Naive thymus-derived CD4-positive, alpha-beta T cell (primary cell): ENCODE measurements at regions not wholly inside any gene's neighbourhood (a gene's known extent, or its start where the extent isn't known, plus 50 kb on each side); places are given as distances from the start of the nearest gene placed in this dataset.

Source experiments
- ATAC-seq: fragments of 150-1000 bp; cut with Tn5 transposase; 2 replicates; pipeline ENCODE4 v1.10.0; 2021; ENCODE audit warnings: mild to moderate bottlenecking, moderate library complexity
- CTCF ChIA-PET: fragments of 350-600 bp; sonication (Branson Sonifier 250); formaldehyde crosslinking; loops from one replicate; lab custom pipeline; 2021; ENCODE audit warnings: antibody characterized with exemption; lab: Charles Lee
- POLR2A ChIA-PET: fragments of 350-600 bp; sonication (Branson Sonifier 250); formaldehyde crosslinking; loops from one replicate; lab custom pipeline; 2021; ENCODE audit warnings: antibody characterized with exemption, inconsistent platforms; lab: Charles Lee
- DNase-seq, 9 donors: peaks; one replicate each; pipeline versions ENCODE4 v3.0.0 to v3.0.0-alpha.2; 2020 to 2022; ENCODE audit warnings: mixed read lengths in 1 of 9
- H3K27ac ChIP-seq: one replicate; pipeline ENCODE4 v1.7.0; 2013; ENCODE audit warnings: mild to moderate bottlenecking, low read depth, low read length, moderate library complexity
- H3K27me3 ChIP-seq, 2 donors: one replicate each; pipeline ENCODE4 v1.7.0; 2013; ENCODE audit warnings: low read length in 2 of 2, mild to moderate bottlenecking in 2 of 2, moderate library complexity in 2 of 2; ENCODE audit not compliant: control insufficient read depth in 2 of 2, insufficient read depth in 2 of 2
- H3K36me3 ChIP-seq, 3 experiments: 1 replicate in 2 of 3; 2 replicates in 1 of 3; pipeline ENCODE4 v1.7.0; 2013; ENCODE audit warnings: low read length in 3 of 3, mild to moderate bottlenecking in 3 of 3, moderate library complexity in 1 of 3; ENCODE audit not compliant: insufficient read depth in 3 of 3, control insufficient read depth in 2 of 3
- H3K4me1 ChIP-seq, 2 donors: one replicate each; pipeline ENCODE4 v1.7.0; 2013; ENCODE audit warnings: low read length in 2 of 2, mild to moderate bottlenecking in 2 of 2, moderate library complexity in 1 of 2; ENCODE audit not compliant: control insufficient read depth in 2 of 2, insufficient read depth in 2 of 2
- H3K4me3 ChIP-seq: 2 replicates; pipeline ENCODE4 v1.7.0; 2013; ENCODE audit warnings: mild to moderate bottlenecking, low read length
- H3K9me3 ChIP-seq, 3 experiments: 1 replicate in 2 of 3; 2 replicates in 1 of 3; pipeline ENCODE4 v1.7.0; 2013; ENCODE audit warnings: low read length in 3 of 3; ENCODE audit not compliant: control insufficient read depth in 2 of 3
- H3K27ac Mint-ChIP-seq, 9 donors: one replicate each; pipeline ENCODE4 v1.8.0; 2020 to 2022; ENCODE audit warnings: mixed read lengths in 9 of 9, mild to moderate bottlenecking in 8 of 9, moderate library complexity in 5 of 9, inconsistent platforms in 2 of 9
- H3K27me3 Mint-ChIP-seq, 5 donors: one replicate each; pipeline ENCODE4 v1.8.0; 2021 to 2022; ENCODE audit warnings: mixed read lengths in 5 of 5, mild to moderate bottlenecking in 1 of 5
- H3K36me3 Mint-ChIP-seq, 5 donors: one replicate each; pipeline ENCODE4 v1.8.0; 2020 to 2022; ENCODE audit warnings: mixed read lengths in 5 of 5, mild to moderate bottlenecking in 3 of 5, inconsistent platforms in 1 of 5
- H3K4me1 Mint-ChIP-seq, 7 donors: one replicate each; pipeline ENCODE4 v1.8.0; 2020 to 2022; ENCODE audit warnings: mixed read lengths in 7 of 7, mild to moderate bottlenecking in 3 of 7, inconsistent platforms in 1 of 7
- H3K4me3 Mint-ChIP-seq, 10 donors: one replicate each; pipeline ENCODE4 v1.8.0; 2020 to 2022; ENCODE audit warnings: mild to moderate bottlenecking in 10 of 10, mixed read lengths in 10 of 10, moderate library complexity in 6 of 10, inconsistent platforms in 2 of 10
- H3K9me3 Mint-ChIP-seq, 11 donors: one replicate each; pipeline ENCODE4 v1.8.0; 2020 to 2022; ENCODE audit warnings: mixed read lengths in 11 of 11, mild to moderate bottlenecking in 4 of 11, inconsistent platforms in 1 of 11, moderate library complexity in 1 of 11
- intact Hi-C, 2 donors: fragments of 100-400 bp; cut with micrococcal nuclease; formaldehyde crosslinking; loops; one replicate each; pipeline ENCODE4 v1.15.1; 2023

- POLR2A ChIA-PET: no interaction called here
- peaks cover 3 to 51% (median 38%) of the 10 kb centered on the region in 5 donors for H3K27me3 Mint-ChIP-seq
Observed at GRCh38 chr2:19527771-19528170, 169.3 kb upstream of the OSR1 start.

GRCh38 chr2:19525313-19525712, 166.9 kb upstream of the OSR1 start:
- Mint-ChIP-seq H3K4me1 (peaks cover 0 to 1% (median 0%) of the 10 kb centered on the region in 7 donors), H3K27me3 (peaks cover 3 to 40% (median 33%) of the 10 kb centered on the region in 5 donors), H3K36me3 (no peaks in the 10 kb centered on the region), H3K27ac (no peak overlapping the region), H3K9me3 (peaks cover 0 to 4% (median 0%) of the 10 kb centered on the region in 11 donors), H3K4me3 (no peak overlapping the region)
- Histone ChIP-seq H3K36me3 (no peaks in the 10 kb centered on the region), H3K27ac (no peak overlapping the region), H3K27me3 (no peaks in the 10 kb centered on the region), H3K9me3 (no peaks in the 10 kb centered on the region), H3K4me1 (no peaks in the 10 kb centered on the region), H3K4me3 (no peak overlapping the region)
- no peak for DNase-seq
- intact Hi-C loops: no loop called here
- CTCF ChIA-PET: no interaction called here
- POLR2A ChIA-PET: no interaction called here
- ATAC-seq: no peak

More at GRCh38 chr2:19527771-19528170, 169.3 kb upstream of the OSR1 start:
- Histone ChIP-seq H3K4me3 (no peak overlapping the region), H3K36me3 (no peaks in the 10 kb centered on the region), H3K27ac (no peak overlapping the region), H3K4me1 (no peaks in the 10 kb centered on the region), H3K9me3 (no peaks in the 10 kb centered on the region), H3K27me3 (no peaks in the 10 kb centered on the region)
- Mint-ChIP-seq H3K36me3 (no peaks in the 10 kb centered on the region), H3K4me3 (no peak overlapping the region), H3K9me3 (peaks cover 0 to 7% (median 0%) of the 10 kb centered on the region in 11 donors), H3K27ac (no peak overlapping the region), H3K4me1 (peaks cover 0 to 1% (median 0%) of the 10 kb centered on the region in 7 donors)
- CTCF ChIA-PET: no interaction called here
- DNase-seq (no peak), ATAC-seq (no peak)
- intact Hi-C loops: no loop called here

- no peak overlapping the region for H3K27ac ChIP-seq
- H3K4me3 Mint-ChIP-seq: no peak overlapping the region
- H3K4me1 Mint-ChIP-seq: peaks cover 0 to 1% (median 0%) of the 10 kb centered on the region in 7 donors
- H3K9me3 Mint-ChIP-seq: peaks cover 0 to 4% (median 0%) of the 10 kb centered on the region in 11 donors
- H3K4me3 ChIP-seq: no peak overlapping the region
- ChIA-PET CTCF (no interaction called here), POLR2A (no interaction called here)
- H3K36me3 ChIP-seq: no peaks in the 10 kb centered on the region
- H3K4me1 ChIP-seq: no peaks in the 10 kb centered on the region
- DNase-seq (no peak), ATAC-seq (no peak)
- intact Hi-C loops: no loop called here
- no peak overlapping the region for H3K27ac Mint-ChIP-seq
- peaks cover 0 to 41% (median 29%) of the 10 kb centered on the region in 5 donors for H3K27me3 Mint-ChIP-seq
- H3K36me3 Mint-ChIP-seq: no peaks in the 10 kb centered on the region
- peaks cover 0 to 5% of the 10 kb centered on the region in 2 donors for H3K27me3 ChIP-seq
- no peaks in the 10 kb centered on the region for H3K9me3 ChIP-seq
Observed at GRCh38 chr2:19519045-19519444, 160.6 kb upstream of the OSR1 start.

GRCh38 chr2:19507137-19507536, 148.7 kb upstream of the OSR1 start:
- CTCF ChIA-PET: no interaction called here
- H3K9me3 Mint-ChIP-seq: peaks cover 0 to 7% (median 3%) of the 10 kb centered on the region in 11 donors
- ATAC-seq: no peak

GRCh38 chr2:19505199-19506136, 147.0 kb upstream of the OSR1 start:
- Mint-ChIP-seq H3K27ac (no peak overlapping the region), H3K27me3 (peaks cover 16 to 54% (median 35%) of the 10 kb centered on the region in 5 donors), H3K4me1 (no peaks in the 10 kb centered on the region), H3K36me3 (peaks cover 0 to 7% (median 0%) of the 10 kb centered on the region in 5 donors), H3K4me3 (no peak overlapping the region), H3K9me3 (peaks cover 0 to 7% (median 2%) of the 10 kb centered on the region in 11 donors)
- Histone ChIP-seq H3K9me3 (no peaks in the 10 kb centered on the region), H3K4me1 (no peaks in the 10 kb centered on the region), H3K27me3 (no peaks in the 10 kb centered on the region), H3K36me3 (no peaks in the 10 kb centered on the region), H3K4me3 (no peak overlapping the region), H3K27ac (no peak overlapping the region)
- DNase-seq (no peak), ATAC-seq (no peak)
- ChIA-PET CTCF (no interaction called here), POLR2A (no interaction called here)
- intact Hi-C loops: no loop called here

More at GRCh38 chr2:19507137-19507536, 148.7 kb upstream of the OSR1 start:
- Histone ChIP-seq H3K27ac (no peak overlapping the region), H3K4me1 (no peaks in the 10 kb centered on the region), H3K27me3 (no peaks in the 10 kb centered on the region), H3K9me3 (no peaks in the 10 kb centered on the region), H3K4me3 (no peak overlapping the region), H3K36me3 (no peaks in the 10 kb centered on the region)
- no peaks in the 10 kb centered on the region for H3K4me1 Mint-ChIP-seq
- intact Hi-C loops: no loop called here
- H3K4me3 Mint-ChIP-seq: no peak overlapping the region
- peaks cover 12 to 52% (median 32%) of the 10 kb centered on the region in 5 donors for H3K27me3 Mint-ChIP-seq
- DNase-seq: no peak
- no peak overlapping the region for H3K27ac Mint-ChIP-seq
- H3K36me3 Mint-ChIP-seq: peaks cover 0 to 7% (median 0%) of the 10 kb centered on the region in 5 donors
- POLR2A ChIA-PET: interaction anchor here (0.7 kb wide), 1 partner anchor 147 kb away, joined by 3 read pairs; no protein-coding TSS in a partner anchor

- Histone ChIP-seq H3K36me3 (no peaks in the 10 kb centered on the region), H3K9me3 (no peaks in the 10 kb centered on the region), H3K4me3 (no peak overlapping the region), H3K4me1 (no peaks in the 10 kb centered on the region), H3K27ac (no peak overlapping the region), H3K27me3 (no peaks in the 10 kb centered on the region)
- H3K4me1 Mint-ChIP-seq: no peaks in the 10 kb centered on the region
- intact Hi-C loops: no loop called here
- H3K27me3 Mint-ChIP-seq: peaks cover 16 to 54% (median 35%) of the 10 kb centered on the region in 5 donors
- no peak overlapping the region for H3K27ac Mint-ChIP-seq
- H3K36me3 Mint-ChIP-seq: peaks cover 0 to 7% (median 0%) of the 10 kb centered on the region in 5 donors
- no peak for ATAC-seq
- no peak for DNase-seq
- ChIA-PET CTCF (no interaction called here), POLR2A (no interaction called here)
- peaks cover 0 to 7% (median 2%) of the 10 kb centered on the region in 11 donors for H3K9me3 Mint-ChIP-seq
- no peak overlapping the region for H3K4me3 Mint-ChIP-seq
Observed at GRCh38 chr2:19504400-19505198, 146.2 kb upstream of the OSR1 start.
